A549 (cell line): ENCODE measurements at regions not wholly inside any gene's neighbourhood (a gene's known extent, or its start where the extent isn't known, plus 50 kb on each side); places are given as distances from the start of the nearest gene placed in this dataset.

Source experiments
- CHD4 ChIP-seq: fragments of 200-600 bp; sonication (generic); IDR thresholded peaks from 2 replicates; pipeline ENCODE4 v1.6.1; 2016; ENCODE audit warnings: antibody characterized with exemption, mild to moderate bottlenecking, borderline replicate concordance
- CTCF ChIP-seq: fragments of >200 bp; sonication (Bioruptor Twin); formaldehyde crosslinking; IDR thresholded peaks from 3 replicates; pipeline ENCODE4 v1.5.1; 2016
- EP300 ChIP-seq, 2 experiments: fragments of >200 bp; sonication (Bioruptor Twin); formaldehyde crosslinking; IDR thresholded peaks; 2 replicates in 1 of 2; 3 replicates in 1 of 2; pipeline ENCODE4 v1.6.1; 2016 to 2017
- POLR2A ChIP-seq: IDR thresholded peaks from 2 replicates; pipeline ENCODE4 v1.6.1; 2012; ENCODE audit warnings: mild to moderate bottlenecking, low read length
- TF ChIP-seq, protein P1 (sequence below): fragments of >200 bp; sonication (Bioruptor Twin); formaldehyde crosslinking; IDR thresholded peaks from 3 replicates; pipeline ENCODE4 v1.6.1; 2016

DNA sequence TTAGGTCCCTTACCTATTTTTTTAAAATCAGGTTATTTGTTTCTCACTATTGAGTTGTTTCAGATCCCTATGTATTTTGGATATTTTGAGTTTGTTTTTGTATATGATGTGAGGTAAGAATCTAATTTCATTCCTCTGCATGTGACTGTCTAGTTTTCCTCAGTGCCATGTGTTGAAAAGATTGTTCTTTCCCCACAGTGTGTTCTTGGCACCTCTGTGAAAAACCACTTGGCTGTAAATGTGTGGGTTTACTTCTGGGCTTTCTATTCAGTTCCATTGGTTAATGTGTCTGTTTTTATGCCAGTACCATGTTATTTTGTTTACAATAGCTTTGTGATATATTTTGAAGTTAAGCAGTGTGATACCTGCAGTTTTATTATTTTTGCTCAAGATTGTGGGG lies 1516.4 kb downstream of the AACS start:
- TF ChIP-seq, protein P1, sequence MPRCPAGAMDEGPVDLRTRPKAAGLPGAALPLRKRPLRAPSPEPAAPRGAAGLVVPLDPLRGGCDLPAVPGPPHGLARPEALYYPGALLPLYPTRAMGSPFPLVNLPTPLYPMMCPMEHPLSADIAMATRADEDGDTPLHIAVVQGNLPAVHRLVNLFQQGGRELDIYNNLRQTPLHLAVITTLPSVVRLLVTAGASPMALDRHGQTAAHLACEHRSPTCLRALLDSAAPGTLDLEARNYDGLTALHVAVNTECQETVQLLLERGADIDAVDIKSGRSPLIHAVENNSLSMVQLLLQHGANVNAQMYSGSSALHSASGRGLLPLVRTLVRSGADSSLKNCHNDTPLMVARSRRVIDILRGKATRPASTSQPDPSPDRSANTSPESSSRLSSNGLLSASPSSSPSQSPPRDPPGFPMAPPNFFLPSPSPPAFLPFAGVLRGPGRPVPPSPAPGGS = no peak
- no peak for TF ChIP-seq CTCF
- no peak for TF ChIP-seq CHD4
- no peak for TF ChIP-seq POLR2A
- TF ChIP-seq EP300 (IDR thresholded peaks at IDR 0.05) = no peak
